IPS-15b (cell line): ENCODE measurements at regions not wholly inside any gene's neighbourhood (a gene's known extent, or its start where the extent isn't known, plus 50 kb on each side); places are given as distances from the start of the nearest gene placed in this dataset.

ENCODE experiments used
- H3K27me3 ChIP-seq: one replicate; pipeline ENCODE4 v1.6.1; 2013; ENCODE audit warnings: low read length; ENCODE audit not compliant: control insufficient read depth, insufficient read depth
- H3K36me3 ChIP-seq: one replicate; pipeline ENCODE4 v1.6.1; 2013; ENCODE audit warnings: low read length; ENCODE audit not compliant: control insufficient read depth, insufficient read depth
- H3K4me1 ChIP-seq: one replicate; pipeline ENCODE4 v1.6.1; 2013; ENCODE audit warnings: mild to moderate bottlenecking, low read length; ENCODE audit not compliant: control insufficient read depth, insufficient read depth
- H3K4me3 ChIP-seq: one replicate; pipeline ENCODE4 v1.5.1; 2013; ENCODE audit warnings: low read depth, low read length
- H3K9ac ChIP-seq: one replicate; pipeline ENCODE4 v1.6.1; 2013; ENCODE audit warnings: low read depth, mild to moderate bottlenecking, low read length
- H3K9me3 ChIP-seq: one replicate; pipeline ENCODE4 v1.6.1; 2013; ENCODE audit warnings: mild to moderate bottlenecking, low read length; ENCODE audit not compliant: control insufficient read depth, insufficient read depth

DNA sequence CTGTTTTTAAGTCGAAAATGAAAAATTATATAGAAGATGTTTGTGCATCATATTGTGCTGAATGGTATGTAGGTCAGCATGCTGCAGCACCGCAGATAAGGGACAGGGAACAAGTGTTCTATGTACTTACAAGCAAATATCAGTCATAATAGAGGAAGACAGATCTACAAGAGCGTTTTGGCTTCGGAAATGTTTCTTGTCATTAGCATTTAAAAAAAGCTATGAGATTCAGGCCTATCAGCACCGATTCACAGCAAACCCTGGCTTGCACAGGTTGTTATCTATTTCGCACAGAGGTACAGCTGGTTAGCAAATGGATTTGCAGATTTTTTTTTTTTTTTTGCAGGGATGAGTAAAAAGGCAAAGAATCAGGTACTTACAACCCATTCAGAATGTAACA lies 204.2 kb upstream of the TBC1D5 start:
- no peaks in the 10 kb centered on the region for H3K36me3 ChIP-seq
- H3K9me3 ChIP-seq, result no peaks in the 10 kb centered on the region
- no peaks in the 10 kb centered on the region for H3K27me3 ChIP-seq
- H3K4me3 ChIP-seq, result no peak overlapping the region
- peaks cover 5% of the 10 kb centered on the region for H3K4me1 ChIP-seq
- no peak overlapping the region for H3K9ac ChIP-seq

DNA sequence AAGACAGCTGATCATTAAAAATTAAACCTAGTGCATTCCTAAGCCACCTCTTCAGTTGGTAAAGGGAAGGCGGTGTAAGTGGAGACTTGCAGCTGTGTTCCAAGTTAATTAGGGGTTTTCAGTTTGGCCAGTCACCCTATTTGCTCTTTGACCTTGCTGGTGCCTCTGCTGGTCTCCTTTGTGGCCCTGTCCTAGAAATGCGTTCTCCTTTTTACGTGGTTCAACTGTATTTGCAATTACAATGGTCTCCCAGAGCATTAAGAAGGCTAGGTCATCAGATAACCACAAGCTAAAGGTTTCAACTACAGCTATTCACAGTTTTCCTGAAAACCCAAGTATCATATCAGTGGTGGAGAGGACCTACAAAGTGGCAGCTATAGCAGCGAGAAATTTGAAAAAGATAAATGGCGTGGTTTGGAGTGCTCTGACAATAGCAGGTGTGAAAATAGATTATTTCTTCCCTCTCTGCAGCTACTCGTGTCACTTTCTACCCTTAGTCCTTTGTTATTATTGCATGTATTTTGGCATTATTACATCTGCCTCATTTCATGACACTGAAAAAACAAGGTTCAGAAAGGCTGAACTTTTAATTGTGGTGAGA lies 203.5 kb upstream of the TBC1D5 start:
- no peaks in the 10 kb centered on the region for H3K36me3 ChIP-seq
- no peak overlapping the region for H3K9ac ChIP-seq
- H3K27me3 ChIP-seq, result no peaks in the 10 kb centered on the region
- no peaks in the 10 kb centered on the region for H3K9me3 ChIP-seq
- no peak overlapping the region for H3K4me3 ChIP-seq
- H3K4me1 ChIP-seq, result peaks cover 5% of the 10 kb centered on the region

DNA sequence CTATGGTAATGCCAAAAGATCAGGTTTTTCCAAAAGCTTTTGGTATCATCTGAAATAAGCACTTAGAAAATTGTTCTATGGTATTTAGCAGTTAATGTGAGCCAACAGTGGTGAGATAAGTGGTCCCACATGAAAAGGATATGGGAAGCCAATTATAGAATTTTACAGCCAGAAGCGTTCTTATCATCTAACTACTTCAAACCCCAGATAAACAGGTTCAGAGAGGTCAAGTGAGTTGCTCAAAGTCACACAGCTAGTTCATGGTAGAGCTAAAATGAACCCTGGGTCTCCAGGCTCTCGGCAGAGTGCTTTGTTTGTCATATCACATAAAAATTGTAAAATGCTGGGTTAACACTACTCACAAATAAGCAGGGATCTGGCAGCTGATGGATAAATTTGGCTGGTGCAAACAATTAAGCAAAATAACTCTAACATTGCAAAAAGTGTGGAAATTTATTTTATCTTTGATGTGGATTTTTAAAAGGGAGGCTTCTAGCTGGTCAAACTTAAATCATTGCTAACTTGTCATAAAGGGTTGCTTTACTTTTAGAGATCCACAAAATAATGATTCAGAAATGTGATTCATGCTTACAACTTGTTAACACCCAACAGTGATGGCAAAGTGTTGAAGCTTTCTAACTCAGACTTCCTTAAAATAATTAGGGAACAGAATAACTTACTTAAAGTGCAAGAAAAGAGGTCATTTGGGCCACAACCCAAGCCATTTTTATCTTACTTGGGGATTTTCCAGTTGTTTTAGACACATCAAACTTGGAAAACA lies 202.8 kb upstream of the TBC1D5 start:
- Histone ChIP-seq H3K9me3 (no peaks in the 10 kb centered on the region), H3K27me3 (no peaks in the 10 kb centered on the region), H3K36me3 (no peaks in the 10 kb centered on the region), H3K9ac (no peak overlapping the region), H3K4me3 (no peak overlapping the region), H3K4me1 (peaks cover 5% of the 10 kb centered on the region)

DNA sequence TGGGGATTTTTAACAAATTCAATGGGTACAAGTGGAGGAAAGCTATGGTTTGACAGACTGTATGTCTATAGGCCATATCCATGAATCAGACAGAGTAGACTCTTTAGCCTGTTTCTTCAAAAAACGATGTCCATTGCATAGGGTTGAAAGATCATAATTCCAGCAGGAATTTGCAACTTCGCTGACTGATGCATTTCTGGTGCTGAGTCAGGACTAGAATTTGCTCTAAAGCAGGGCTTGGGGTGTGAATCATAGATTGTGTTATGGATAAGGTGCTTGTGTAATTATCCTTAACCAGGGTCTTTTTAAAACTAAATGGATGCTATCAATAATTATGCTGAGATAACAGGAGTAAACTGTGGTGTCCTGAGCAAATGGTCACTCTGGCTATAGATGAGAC lies 200.4 kb upstream of the TBC1D5 start:
- Histone ChIP-seq H3K4me1 (peaks cover 5% of the 10 kb centered on the region), H3K4me3 (no peak overlapping the region), H3K27me3 (no peaks in the 10 kb centered on the region), H3K9ac (no peak overlapping the region), H3K36me3 (no peaks in the 10 kb centered on the region), H3K9me3 (no peaks in the 10 kb centered on the region)

DNA sequence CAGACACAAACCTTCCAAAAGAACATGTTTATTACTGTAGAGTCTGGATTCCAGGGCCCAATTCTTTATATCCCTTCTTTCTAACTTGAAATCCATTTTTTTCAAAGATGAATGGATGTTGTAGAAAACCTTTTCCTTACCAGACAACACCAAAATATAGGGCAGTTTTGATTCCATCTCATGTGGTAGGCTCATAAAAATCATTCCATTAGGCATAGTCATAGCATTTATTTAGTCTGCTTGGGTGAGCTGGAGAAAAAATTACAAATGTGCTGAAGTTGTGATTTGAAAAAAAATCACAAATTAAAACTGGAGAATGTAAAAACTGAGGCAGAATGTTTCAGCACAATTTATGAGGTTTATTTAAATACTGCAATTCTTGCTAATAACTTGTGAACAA lies 199.3 kb upstream of the TBC1D5 start:
- H3K36me3 ChIP-seq, result no peaks in the 10 kb centered on the region
- no peaks in the 10 kb centered on the region for H3K27me3 ChIP-seq
- peaks cover 5% of the 10 kb centered on the region for H3K4me1 ChIP-seq
- H3K9me3 ChIP-seq, result no peaks in the 10 kb centered on the region
- no peak overlapping the region for H3K4me3 ChIP-seq
- no peak overlapping the region for H3K9ac ChIP-seq

DNA sequence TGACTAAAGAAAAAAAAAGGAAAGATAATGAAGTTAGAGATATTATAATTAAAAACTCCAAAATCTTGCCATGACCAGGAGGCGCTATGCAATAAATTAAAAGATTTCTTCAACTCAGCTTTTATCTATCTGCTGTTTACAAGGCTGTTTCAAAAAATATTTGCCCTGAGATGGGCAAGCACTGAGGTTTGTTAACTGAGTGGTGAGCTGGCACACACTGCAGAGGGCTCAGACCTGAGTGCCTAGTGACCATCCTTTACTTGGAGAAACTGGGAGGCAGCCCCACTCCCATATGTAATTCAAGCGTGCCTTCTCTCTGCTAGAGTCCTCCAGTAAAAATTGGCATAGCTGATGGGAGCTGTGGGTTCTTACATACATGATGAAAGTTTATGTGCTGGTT lies 198.7 kb upstream of the TBC1D5 start:
- Histone ChIP-seq H3K36me3 (no peaks in the 10 kb centered on the region), H3K4me3 (no peak overlapping the region), H3K9ac (no peak overlapping the region), H3K9me3 (no peaks in the 10 kb centered on the region), H3K4me1 (peaks cover 5% of the 10 kb centered on the region), H3K27me3 (no peaks in the 10 kb centered on the region)

DNA sequence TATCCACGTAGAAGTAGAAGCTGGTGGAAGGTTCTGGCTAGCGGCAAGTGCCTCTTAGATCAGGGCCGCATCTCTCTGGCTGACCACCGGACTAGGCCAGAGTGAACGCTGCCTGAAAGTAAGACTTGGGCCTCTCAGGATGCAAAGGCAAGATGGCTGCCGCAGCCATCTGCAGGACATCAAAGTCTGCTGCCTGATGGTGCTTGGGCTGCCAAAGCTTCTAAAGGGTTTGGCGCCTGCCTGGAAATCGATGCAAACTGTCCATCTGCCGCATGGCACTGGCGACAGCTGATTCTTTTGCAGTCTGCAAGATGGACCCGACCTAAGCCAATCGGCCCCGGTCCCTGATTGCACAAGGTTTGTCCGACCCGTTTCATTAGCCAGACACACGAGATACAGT lies 196.7 kb upstream of the TBC1D5 start:
- Histone ChIP-seq H3K27me3 (no peaks in the 10 kb centered on the region), H3K4me3 (no peak overlapping the region), H3K4me1 (no peaks in the 10 kb centered on the region), H3K9ac (no peak overlapping the region), H3K36me3 (no peaks in the 10 kb centered on the region), H3K9me3 (no peaks in the 10 kb centered on the region)

DNA sequence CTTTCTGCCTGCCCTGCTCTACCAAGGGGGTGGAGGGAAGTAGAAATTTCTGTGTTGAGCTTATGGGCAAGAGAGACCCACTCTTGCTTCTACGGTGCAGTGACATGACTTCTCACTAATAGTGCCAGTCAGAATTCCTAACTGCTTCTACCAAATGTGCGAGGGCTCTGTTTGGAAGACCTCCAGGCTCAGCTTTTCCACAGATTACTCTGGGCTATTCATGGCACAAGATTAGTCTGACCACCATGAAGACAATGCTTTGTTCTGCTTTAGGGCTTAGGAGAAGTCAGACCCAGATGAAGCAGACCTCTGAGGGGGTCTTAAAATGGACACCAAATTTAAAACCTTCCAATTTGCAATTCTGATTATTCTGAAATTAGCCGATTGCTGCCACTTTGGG lies 195.9 kb upstream of the TBC1D5 start:
- no peaks in the 10 kb centered on the region for H3K36me3 ChIP-seq
- no peak overlapping the region for H3K4me3 ChIP-seq
- H3K9me3 ChIP-seq, result no peaks in the 10 kb centered on the region
- H3K9ac ChIP-seq, result no peak overlapping the region
- no peaks in the 10 kb centered on the region for H3K4me1 ChIP-seq
- no peaks in the 10 kb centered on the region for H3K27me3 ChIP-seq

DNA sequence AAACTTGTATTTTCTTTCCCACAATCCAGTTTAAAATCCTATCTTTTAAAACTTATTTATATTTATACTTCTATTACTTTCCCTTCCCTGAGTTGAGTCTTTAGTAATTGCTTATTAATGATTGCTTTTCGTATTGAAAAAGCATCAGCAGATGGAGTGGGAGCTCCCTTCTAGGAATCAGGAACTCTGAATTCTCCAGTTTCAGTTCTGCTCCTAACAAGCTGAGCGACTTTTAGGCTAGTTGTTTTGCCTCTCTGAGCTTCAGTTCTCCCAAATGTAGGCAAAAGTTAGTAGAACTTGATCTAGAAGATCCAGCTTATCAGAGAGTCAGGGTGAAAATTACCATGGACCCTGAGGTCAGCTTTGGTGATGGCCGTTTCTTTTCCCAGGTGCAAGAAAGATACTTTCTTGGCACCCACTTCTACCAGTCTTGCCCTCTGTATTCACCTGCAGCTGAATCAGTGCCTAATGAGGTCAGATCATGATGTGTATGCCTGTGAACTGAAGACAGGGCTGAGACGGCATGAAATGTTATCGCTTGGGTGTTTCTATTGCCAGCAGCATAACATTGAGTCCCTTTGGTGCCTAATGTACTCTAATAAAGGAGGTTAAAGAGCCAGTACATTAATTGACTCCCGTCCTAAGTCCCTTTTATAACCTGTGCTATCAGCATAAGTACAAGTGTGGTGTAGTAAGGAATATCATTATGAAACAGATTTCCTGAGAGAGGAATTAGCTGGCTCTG lies 194.5 kb upstream of the TBC1D5 start:
- no peak overlapping the region for H3K9ac ChIP-seq
- H3K27me3 ChIP-seq, result no peaks in the 10 kb centered on the region
- H3K4me3 ChIP-seq, result no peak overlapping the region
- H3K36me3 ChIP-seq, result no peaks in the 10 kb centered on the region
- H3K9me3 ChIP-seq, result no peaks in the 10 kb centered on the region
- H3K4me1 ChIP-seq, result no peaks in the 10 kb centered on the region

DNA sequence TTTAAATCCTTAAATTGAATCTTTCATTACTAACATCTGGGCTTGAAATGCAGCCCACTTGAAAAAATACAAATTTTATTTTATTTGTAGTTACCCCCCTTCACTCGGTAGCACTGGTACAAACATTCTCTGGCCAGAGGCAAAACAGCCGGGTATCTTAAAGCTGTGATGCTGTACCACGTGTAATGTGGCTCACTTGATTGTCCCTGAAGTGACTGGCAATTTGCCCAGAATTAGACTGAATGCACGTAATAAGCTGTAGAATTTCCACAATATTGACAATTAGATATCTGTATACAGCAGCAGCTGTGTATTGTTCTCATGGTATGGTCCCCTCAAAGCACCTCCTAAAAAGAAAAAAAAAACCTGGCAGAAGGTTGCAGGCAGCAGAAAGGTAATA lies 192.8 kb upstream of the TBC1D5 start:
- no peaks in the 10 kb centered on the region for H3K9me3 ChIP-seq
- no peak overlapping the region for H3K4me3 ChIP-seq
- H3K4me1 ChIP-seq, result no peaks in the 10 kb centered on the region
- H3K9ac ChIP-seq, result no peak overlapping the region
- no peaks in the 10 kb centered on the region for H3K27me3 ChIP-seq
- no peaks in the 10 kb centered on the region for H3K36me3 ChIP-seq

DNA sequence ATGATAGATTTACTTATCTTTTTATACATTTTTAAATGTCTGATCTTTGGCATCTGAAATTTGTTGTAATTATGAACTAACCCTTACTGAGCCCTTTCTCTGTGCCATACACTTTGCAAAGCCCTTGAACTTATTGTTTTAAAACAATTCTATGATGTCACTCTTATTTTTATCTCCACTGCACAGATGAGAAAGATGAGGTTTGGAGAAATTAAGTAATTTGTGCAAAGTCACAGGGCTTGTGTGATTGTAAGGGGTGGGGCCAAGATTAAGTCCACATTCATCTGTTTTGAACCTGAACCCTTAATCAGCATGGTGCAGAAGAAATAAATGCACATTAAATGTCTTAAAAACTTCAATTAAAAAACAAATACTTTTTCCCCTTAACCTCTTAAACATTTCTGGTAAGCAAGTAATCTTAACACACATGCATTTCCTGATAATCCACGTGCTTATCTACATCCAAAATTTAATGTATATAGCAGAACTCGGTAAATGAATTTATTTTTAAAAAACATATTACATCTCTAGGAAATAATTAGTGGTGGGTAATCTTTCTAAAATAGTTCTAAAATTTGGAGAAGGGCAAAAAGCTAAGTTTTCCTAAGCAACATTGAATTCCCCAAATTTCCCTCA lies 189.8 kb upstream of the TBC1D5 start:
- Histone ChIP-seq H3K4me3 (no peak overlapping the region), H3K9me3 (no peaks in the 10 kb centered on the region), H3K27me3 (no peaks in the 10 kb centered on the region), H3K9ac (no peak overlapping the region), H3K36me3 (no peaks in the 10 kb centered on the region), H3K4me1 (peaks cover 3% of the 10 kb centered on the region)
